Transverse colon (tissue), 3 donors: ENCODE measurements at regions not wholly inside any gene's neighbourhood (a gene's known extent, or its start where the extent isn't known, plus 50 kb on each side); places are given as distances from the start of the nearest gene placed in this dataset.

Source experiments
- POLR2A ChIP-seq: fragments of 450-650 bp; IDR thresholded peaks from one replicate; pipeline ENCODE4 v1.6.1; 2016; ENCODE audit warnings: antibody characterized with exemption, mild to moderate bottlenecking, moderate library complexity
- TF ChIP-seq, protein P1 (sequence below), 5 experiments: fragments of 200-600 bp in 3 of 5; fragments of 450-650 bp in 2 of 5; sonication (generic) in 3 of 5; IDR thresholded peaks; 1 replicate in 2 of 5; 2 replicates in 3 of 5; pipeline ENCODE4 v1.5.1; 2016 to 2017; ENCODE audit warnings: antibody characterized with exemption in 5 of 5, inconsistent platforms in 3 of 5, mild to moderate bottlenecking in 2 of 5, moderate library complexity in 1 of 5

DNA sequence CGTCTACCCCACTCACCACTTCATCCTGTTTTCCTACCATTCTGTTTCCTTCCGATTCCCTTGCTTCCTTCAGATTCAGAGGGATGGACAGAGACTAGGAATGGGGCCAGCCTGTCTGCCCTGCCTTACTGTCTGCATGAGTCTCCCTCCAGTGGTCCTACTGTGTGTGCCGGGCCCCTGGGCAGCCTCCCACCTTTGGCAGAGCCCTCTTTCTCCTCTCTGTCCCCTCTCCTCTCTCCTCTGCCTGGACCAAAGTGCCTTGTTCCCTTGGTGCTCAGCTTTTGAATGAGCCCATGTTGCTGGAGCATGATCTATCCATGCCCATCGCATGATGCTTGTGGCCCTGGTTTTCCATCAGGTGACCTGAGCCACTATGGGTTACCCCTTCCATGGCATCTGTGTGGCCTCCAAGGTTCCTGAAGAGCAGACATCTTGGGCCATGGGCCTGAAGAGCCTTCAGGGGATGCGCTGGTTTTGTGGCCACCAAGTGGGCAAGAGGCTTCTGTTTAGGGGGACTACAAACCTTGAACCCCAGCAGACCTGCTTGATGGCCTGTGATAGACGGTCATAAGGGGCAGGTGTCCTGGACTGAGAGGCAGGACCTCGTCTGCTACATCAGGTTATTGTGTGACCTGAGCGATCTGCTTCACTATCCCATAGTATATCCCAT lies 54.2 kb upstream of the BCL11B start:
- TF ChIP-seq, protein P1, sequence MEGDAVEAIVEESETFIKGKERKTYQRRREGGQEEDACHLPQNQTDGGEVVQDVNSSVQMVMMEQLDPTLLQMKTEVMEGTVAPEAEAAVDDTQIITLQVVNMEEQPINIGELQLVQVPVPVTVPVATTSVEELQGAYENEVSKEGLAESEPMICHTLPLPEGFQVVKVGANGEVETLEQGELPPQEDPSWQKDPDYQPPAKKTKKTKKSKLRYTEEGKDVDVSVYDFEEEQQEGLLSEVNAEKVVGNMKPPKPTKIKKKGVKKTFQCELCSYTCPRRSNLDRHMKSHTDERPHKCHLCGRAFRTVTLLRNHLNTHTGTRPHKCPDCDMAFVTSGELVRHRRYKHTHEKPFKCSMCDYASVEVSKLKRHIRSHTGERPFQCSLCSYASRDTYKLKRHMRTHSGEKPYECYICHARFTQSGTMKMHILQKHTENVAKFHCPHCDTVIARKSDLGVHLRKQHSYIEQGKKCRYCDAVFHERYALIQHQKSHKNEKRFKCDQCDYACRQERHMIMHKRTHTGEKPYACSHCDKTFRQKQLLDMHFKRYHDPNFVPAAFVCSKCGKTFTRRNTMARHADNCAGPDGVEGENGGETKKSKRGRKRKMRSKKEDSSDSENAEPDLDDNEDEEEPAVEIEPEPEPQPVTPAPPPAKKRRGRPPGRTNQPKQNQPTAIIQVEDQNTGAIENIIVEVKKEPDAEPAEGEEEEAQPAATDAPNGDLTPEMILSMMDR (IDR thresholded peaks at IDR 0.05), result no peak
- no peak for TF ChIP-seq POLR2A
